Large intestine (tissue), 3 donors: ENCODE measurements at regions not wholly inside any gene's neighbourhood (a gene's known extent, or its start where the extent isn't known, plus 50 kb on each side); places are given as distances from the start of the nearest gene placed in this dataset.
"Not testable (repeated sequence)": the region's sequence is repeated elsewhere in the genome, so short reads cannot be mapped to it uniquely, and the experiment has no call there.

Source experiments
- DNase-seq, 2 donors: peaks; one replicate each; pipeline versions ENCODE4 v3.0.0 to v3.0.0-alpha.2; 2013
- H3K27ac ChIP-seq: one replicate; pipeline ENCODE4 v1.5.1; 2013; ENCODE audit warnings: low read length
- H3K27me3 ChIP-seq: 2 replicates; pipeline ENCODE4 v1.6.1; 2013; ENCODE audit warnings: low read length; ENCODE audit not compliant: control insufficient read depth, insufficient read depth
- H3K36me3 ChIP-seq: 2 replicates; pipeline ENCODE4 v1.6.1; 2013; ENCODE audit warnings: low read length; ENCODE audit not compliant: control insufficient read depth, insufficient read depth
- H3K4me1 ChIP-seq: one replicate; pipeline ENCODE4 v1.6.1; 2013; ENCODE audit warnings: low read length; ENCODE audit not compliant: control insufficient read depth, insufficient read depth
- H3K4me3 ChIP-seq: one replicate; pipeline ENCODE4 v1.5.1; 2013; ENCODE audit warnings: low read length
- H3K9me3 ChIP-seq: one replicate; pipeline ENCODE4 v1.6.1; 2013; ENCODE audit warnings: mild to moderate bottlenecking, low read depth, low read length, moderate library complexity; ENCODE audit not compliant: control insufficient read depth
- WGBS: methylation state at CpG from one replicate; pipeline ENCODE4 v1.1.5; 2013; ENCODE audit warnings: low lambda C conversion rate; ENCODE audit not compliant: insufficient coverage; 5-methylcytosine and 5-hydroxymethylcytosine counted together

DNA sequence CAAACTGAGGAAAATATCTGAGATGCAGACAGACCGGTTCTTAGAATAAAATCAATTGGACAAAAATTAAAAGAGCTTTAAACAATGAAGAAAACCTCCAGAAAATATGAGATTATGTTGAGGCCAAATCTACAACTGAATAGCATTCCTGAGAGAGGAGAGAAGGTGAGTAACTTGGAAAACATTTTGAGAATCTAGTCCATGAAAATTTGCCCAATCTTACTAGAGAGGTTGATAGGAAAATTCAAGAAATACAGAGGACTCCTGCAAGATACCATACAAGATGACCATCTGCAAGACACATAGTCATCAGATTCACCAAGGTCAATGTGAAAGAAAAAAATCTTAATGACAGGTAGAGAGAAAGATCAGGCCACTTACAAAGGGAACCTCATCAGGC is 437.7 kb upstream of the ADGRB3 start:
- H3K9me3 ChIP-seq, result peaks cover 4% of the 10 kb centered on the region
- H3K36me3 ChIP-seq, result no peaks in the 10 kb centered on the region
- DNase-seq, result no peak
- no peak overlapping the region for H3K27ac ChIP-seq
- H3K27me3 ChIP-seq, result no peaks in the 10 kb centered on the region
- H3K4me1 ChIP-seq, result no peaks in the 10 kb centered on the region
- H3K4me3 ChIP-seq, result no peak overlapping the region
- no CpG with 5 or more reads among the region's 1 CpG for WGBS

DNA sequence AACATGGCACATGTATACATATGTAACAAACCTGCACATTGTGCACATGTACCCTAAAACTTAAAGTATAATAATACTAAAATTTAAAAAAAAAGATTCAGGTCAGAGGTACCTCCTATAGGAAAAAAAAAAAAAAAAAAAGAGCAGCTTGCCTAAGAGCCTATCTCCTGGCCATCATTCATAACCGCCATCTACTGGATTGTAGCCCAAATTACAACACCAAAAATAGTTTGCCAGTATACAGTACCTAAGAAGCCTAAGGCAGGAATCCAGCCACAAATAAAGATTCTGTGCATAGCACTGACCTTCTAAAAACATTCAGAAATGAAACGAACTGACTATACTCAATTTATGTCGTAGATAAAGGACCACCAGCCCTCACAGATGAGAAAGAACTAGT is 438.4 kb upstream of the ADGRB3 start:
- DNase-seq, result no peak
- no peaks in the 10 kb centered on the region for H3K27me3 ChIP-seq
- WGBS, result 20% methylated on average over 1 of the region's 3 CpGs
- H3K36me3 ChIP-seq, result no peaks in the 10 kb centered on the region
- H3K27ac ChIP-seq, result no peak overlapping the region
- H3K4me1 ChIP-seq, result no peaks in the 10 kb centered on the region
- no peak overlapping the region for H3K4me3 ChIP-seq
- H3K9me3 ChIP-seq, result peaks cover 4% of the 10 kb centered on the region

GRCh38 chr6:68195753-68196152 is 439.3 kb upstream of the ADGRB3 start:
- not testable (repeated sequence) for H3K4me3 ChIP-seq, H3K27ac ChIP-seq, H3K27me3 ChIP-seq, H3K36me3 ChIP-seq, H3K4me1 ChIP-seq, H3K9me3 ChIP-seq, DNase-seq
- no CpG with 5 or more reads among the region's 2 CpGs for WGBS

GRCh38 chr6:68194846-68195478 is 440.1 kb upstream of the ADGRB3 start:
- Histone ChIP-seq H3K27me3 (no peaks in the 10 kb centered on the region), H3K4me1 (no peaks in the 10 kb centered on the region), H3K9me3 (peaks cover 4% of the 10 kb centered on the region), H3K4me3 (no peak overlapping the region), H3K27ac (no peak overlapping the region), H3K36me3 (no peaks in the 10 kb centered on the region)
- no peak for DNase-seq
- WGBS, result no CpG with 5 or more reads among the region's 7 CpGs

DNA sequence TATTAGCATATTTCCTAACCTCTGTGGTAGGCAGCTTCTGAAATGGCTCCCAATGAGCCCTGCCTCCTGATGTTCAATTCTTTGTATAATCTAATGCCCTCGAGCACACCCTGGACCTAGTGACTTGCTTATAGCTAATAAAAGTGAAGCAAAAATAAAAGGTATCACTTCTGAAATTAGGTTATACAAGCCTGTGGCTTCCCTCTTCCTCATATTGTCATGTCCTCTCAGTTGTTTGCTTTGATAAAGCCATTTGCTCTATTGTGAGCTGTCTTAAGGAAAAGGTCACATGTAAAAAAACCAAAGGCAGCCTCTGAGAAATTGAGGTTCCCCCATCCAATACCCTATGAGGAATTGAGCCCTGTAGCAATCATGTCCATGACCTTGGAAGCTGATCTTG is 442.1 kb upstream of the ADGRB3 start:
- Histone ChIP-seq H3K27me3 (no peaks in the 10 kb centered on the region), H3K27ac (no peak overlapping the region), H3K4me3 (no peak overlapping the region), H3K4me1 (no peaks in the 10 kb centered on the region), H3K9me3 (peaks cover 4% of the 10 kb centered on the region), H3K36me3 (no peaks in the 10 kb centered on the region)
- WGBS, result 100% methylated on average over 1 of the region's 1 CpG
- no peak for DNase-seq

DNA sequence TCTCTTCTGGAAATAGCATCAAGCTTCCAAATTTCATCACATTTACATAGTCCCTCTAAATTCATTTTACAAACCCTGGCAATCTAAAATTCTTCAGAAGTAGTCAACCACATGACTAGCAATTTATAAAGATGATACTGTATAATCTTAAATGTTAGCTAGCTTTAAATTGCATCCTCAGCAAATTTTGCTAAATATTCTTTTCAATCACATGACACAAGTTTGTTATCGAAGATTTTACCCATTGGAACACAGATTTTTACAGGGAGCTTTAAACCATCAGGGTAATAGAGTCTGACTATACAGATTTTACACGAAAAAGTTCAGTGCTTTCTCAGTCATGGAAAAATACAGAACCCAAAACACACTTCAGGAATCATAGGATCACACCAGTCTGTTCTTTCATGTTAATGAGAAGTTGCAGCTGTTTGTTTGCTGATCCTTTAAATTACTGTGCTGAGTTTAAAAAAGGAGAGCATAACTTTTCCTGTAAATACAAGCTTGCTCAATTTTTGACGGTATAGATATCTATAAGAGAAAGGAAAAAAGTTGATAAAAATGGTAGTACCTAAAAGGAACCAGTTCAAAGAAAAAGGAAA is 445.8 kb upstream of the ADGRB3 start:
- 80% methylated on average over 2 of the region's 3 CpGs for WGBS
- Histone ChIP-seq H3K4me1 (no peaks in the 10 kb centered on the region), H3K27ac (no peak overlapping the region)

DNA sequence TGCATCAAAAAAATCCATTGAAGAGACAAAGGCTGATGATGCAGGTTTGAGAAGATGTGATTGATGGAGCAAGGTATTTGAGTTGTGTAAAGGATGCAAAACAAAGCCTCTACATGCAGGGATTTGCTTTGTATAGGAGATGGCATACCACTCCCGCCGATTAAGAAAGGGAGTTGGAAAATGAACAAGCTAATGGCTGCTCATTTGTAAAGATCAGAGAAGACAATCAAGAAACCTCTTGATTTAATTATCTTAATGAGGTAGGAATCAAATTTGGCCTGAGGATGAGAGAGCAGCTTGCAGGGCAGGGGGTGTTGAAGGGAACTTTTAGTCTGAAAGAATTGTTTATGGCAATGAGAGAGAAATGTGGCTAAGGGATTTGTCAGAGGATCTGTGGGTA is 448.2 kb upstream of the ADGRB3 start:
- no peak for DNase-seq
- Histone ChIP-seq H3K9me3 (no peaks in the 10 kb centered on the region), H3K27me3 (no peaks in the 10 kb centered on the region), H3K4me3 (no peak overlapping the region), H3K27ac (no peak overlapping the region), H3K36me3 (no peaks in the 10 kb centered on the region), H3K4me1 (no peaks in the 10 kb centered on the region)
- WGBS, result no CpG with 5 or more reads among the region's 2 CpGs

More for the DNA sequence above, 445.8 kb upstream of the ADGRB3 start:
- no peaks in the 10 kb centered on the region for H3K27me3 ChIP-seq
- no peak for DNase-seq
- H3K36me3 ChIP-seq, result no peaks in the 10 kb centered on the region
- H3K4me3 ChIP-seq, result no peak overlapping the region
- no peaks in the 10 kb centered on the region for H3K9me3 ChIP-seq

DNA sequence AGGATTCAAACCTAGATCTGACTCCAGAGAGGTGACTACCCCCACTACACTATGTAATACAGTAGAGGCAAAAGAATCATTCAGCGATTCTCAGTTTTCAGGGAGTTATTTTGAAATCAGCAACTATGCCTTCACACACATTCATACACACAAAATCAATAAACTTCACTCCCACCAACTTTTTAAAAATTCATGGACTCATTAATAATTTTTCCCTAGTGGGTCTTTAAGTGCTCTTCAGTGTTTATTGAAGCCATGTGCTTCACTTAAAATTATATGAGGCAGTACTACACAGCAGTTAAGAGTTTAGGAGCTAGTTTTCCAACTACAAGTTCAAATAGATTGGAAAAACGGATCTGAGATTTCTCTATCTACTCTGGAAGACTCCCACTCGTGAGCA is 452.7 kb upstream of the ADGRB3 start:
- WGBS, result 80% methylated on average over 1 of the region's 3 CpGs
- Histone ChIP-seq H3K4me1 (no peaks in the 10 kb centered on the region), H3K36me3 (no peaks in the 10 kb centered on the region), H3K9me3 (no peaks in the 10 kb centered on the region), H3K4me3 (no peak overlapping the region), H3K27me3 (no peaks in the 10 kb centered on the region), H3K27ac (no peak overlapping the region)
- no peak for DNase-seq

DNA sequence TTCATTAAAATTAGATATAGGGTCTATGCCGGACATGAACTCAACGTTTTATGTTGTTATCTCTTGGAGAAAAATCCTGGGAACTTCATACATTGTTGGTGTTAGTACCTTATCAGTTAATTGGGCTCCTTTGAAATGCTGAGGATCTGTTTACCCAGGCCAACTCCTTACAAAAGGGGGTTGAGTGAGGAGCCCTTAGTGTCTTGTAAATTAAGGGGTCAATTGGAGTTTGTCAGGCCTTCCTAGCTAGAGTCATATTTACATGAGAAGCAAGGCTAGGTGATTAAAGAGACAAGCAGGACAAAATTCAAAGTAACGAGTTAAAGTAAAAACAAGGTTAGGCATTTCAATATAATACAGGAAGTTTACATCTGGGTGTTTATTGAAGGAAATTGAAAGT is 454.1 kb upstream of the ADGRB3 start:
- not testable (repeated sequence) for H3K9me3 ChIP-seq, H3K4me1 ChIP-seq, H3K36me3 ChIP-seq, DNase-seq, H3K27ac ChIP-seq, H3K4me3 ChIP-seq, H3K27me3 ChIP-seq
- 43% methylated on average over 2 of the region's 3 CpGs for WGBS

DNA sequence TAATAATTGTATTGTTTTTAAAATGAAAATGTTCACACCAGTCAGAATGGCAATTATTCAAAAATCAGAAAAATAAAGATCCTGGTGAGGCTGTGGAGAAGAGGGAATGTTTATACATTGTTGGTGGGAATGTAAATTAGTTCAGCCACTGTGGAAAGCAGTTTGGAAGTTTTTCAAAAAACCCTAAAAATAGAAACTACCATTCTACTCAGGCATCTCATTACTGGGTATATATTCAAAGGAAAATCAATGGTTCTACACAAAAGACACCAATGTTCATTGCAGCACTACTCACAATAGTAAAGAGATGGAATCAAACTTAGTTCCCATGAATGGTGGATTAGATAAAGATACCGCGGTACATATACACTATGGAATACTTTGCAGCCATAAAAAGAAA is 461.5 kb upstream of the ADGRB3 start:
- Histone ChIP-seq H3K4me3 (no peak overlapping the region), H3K9me3 (no peaks in the 10 kb centered on the region), H3K27ac (no peak overlapping the region), H3K27me3 (no peaks in the 10 kb centered on the region), H3K36me3 (no peaks in the 10 kb centered on the region), H3K4me1 (no peaks in the 10 kb centered on the region)
- no peak for DNase-seq
- no CpG with 5 or more reads among the region's 2 CpGs for WGBS

GRCh38 chr6:68169922-68170321 is 465.2 kb upstream of the ADGRB3 start:
- Histone ChIP-seq H3K27me3 (no peaks in the 10 kb centered on the region), H3K4me3 (no peak overlapping the region), H3K9me3 (no peaks in the 10 kb centered on the region), H3K27ac (no peak overlapping the region), H3K4me1 (no peaks in the 10 kb centered on the region), H3K36me3 (no peaks in the 10 kb centered on the region)
- WGBS, result no CpG with 5 or more reads among the region's 1 CpG
- DNase-seq, result no peak
